C1 segment of cervical spinal cord (tissue), 14 donors: ENCODE measurements at regions not wholly inside any gene's neighbourhood (a gene's known extent, or its start where the extent isn't known, plus 50 kb on each side); places are given as distances from the start of the nearest gene placed in this dataset.

Source experiments
- DNase-seq, 14 donors: peaks; one replicate each; lab custom pipeline; 2025; lab: John Stamatoyannopoulos, UW

- no peak for DNase-seq
Measured at GRCh38 chr14:61192989-61193388, 88.1 kb downstream of the TMEM30B start.

GRCh38 chr14:61191733-61192132 is 89.4 kb downstream of the TMEM30B start:
- DNase-seq: no peak

DNA sequence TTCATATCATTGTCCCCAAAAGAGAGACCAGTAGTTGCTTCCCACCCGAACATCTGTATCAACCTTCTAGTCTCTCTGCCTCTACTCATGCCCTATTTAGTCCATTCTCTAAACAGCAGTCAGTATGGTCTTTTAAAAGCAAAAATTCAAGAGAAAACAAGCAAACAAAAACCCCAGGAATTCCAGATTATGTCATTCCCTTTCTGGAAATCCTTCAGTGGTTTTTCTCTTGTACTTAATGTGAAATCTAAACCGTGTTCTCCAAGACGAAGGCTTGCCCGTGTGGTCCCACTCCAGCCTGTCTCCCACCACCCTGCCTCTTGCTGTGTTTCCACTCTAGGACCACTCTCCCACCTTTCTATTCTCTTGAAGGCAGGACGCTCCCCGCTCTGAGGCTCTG is 90.8 kb downstream of the TMEM30B start:
- no peak for DNase-seq

DNA sequence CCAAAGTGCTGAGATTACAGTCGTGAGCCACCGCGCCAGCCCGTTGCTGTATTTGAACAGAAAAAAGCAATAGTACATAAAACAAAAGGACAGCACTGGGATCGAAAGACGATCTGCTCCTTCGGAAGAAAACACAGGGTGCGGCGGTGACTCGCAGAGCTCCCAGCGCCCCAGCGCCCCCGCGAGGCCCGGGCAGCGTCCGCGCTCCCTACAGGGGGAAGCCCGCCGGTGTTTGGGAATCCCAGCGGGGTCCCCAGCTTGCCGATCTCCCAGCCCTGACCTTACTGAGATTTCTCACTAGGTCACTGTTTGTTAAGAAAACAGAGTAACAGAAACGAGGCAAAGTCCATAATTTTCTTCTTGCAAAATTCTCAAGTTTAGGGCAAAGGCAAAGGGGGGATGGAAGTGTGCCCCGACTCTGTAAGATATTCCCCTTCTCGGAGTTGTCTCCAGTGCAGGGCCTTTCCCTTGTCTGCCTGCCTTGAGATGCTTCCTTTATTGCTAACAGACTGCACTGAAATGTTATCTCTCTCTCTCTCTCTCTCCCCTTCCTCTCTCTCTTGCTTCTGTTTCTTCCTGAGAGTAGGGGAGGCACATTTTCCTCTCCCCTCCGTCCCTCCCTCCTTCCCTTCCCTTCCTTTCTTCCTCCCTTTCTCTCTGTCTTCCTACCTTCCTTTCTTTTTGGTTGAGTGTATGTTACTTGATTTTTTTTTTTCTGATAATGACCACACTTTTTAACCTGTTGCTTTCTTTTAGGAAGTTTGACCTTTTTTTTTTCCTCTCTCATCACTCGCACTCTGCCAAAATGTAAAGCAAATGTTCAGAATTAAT is 91.9 kb downstream of the TMEM30B start:
- peak in 5 of 14 donors; percentile 1 to 26 (median 4) for DNase-seq

- no peak for DNase-seq
Measured at GRCh38 chr14:61188196-61188595, 92.9 kb downstream of the TMEM30B start.

DNA sequence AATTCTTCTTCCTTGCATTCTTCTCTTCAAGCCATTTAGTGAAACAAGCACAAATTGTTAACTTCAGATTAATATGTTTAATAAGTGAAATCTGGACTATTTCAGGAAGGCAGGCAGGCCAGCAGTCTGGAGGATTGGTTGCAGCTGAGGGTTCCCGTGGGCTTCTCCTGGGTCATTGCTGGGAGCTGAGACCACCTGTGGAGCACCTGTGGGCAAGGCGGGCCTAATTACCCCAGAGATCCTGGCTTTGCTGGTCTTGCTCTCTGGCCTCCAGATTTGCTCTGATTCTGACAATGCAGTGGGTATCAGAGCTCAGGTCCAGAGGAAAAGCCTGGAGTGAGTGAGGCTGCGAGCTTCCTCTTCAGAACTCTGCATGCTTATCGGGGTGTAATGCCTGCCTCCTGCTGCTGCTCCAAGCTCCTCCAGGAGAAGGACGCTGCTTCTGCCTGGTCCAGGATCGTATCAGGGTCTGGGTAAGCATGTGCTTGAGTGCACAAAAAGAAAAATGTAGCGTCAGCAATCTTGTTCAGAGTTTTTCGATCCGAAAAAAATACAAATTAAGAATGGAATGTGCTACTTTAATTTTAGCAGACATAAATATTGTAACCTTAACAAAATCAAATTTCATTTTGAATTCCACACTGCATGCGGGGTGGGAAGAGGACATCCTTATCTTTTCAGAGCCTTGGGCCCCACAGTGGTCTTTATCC is 93.8 kb downstream of the TMEM30B start:
- DNase-seq: no peak

DNA sequence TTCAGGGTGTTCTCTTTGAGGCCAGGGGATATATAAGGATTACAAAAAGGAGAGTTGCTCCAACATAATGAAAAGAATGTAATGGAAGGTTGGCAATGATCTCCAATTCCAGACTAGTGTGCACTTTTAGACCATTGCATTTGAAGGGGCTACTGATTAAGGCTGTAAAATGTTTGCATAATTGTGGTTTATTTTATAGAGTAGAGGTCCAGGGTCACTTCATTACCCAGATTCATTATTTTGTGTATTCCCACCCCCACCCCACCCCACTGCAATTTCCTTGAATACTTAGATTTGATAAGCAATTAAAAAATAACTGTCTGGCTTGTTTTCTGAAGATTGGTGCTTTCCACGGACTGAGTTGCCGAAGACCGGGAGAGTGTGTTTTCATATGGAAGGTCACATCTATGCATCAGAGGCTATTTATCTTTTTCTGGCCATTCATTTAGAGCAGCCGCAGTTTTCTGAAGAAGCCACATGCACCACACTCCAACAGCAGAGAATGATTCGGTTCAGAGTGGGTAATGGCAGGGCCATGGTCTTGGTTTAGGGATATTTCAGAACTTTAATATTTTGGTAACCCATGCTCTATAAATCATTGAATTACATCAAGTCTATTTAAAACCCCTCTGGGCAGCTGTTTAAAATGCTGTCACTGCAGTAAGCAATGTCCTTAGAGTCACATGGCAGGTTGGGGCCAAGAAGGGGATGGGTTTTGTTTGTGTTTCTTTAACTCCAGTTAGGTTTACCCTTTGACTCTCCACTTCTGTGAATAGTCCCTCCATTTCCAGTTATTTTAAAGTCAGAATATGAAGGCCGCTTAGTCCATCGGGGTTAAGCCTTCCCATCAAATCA is 94.6 kb downstream of the TMEM30B start:
- DNase-seq: no peak

DNA sequence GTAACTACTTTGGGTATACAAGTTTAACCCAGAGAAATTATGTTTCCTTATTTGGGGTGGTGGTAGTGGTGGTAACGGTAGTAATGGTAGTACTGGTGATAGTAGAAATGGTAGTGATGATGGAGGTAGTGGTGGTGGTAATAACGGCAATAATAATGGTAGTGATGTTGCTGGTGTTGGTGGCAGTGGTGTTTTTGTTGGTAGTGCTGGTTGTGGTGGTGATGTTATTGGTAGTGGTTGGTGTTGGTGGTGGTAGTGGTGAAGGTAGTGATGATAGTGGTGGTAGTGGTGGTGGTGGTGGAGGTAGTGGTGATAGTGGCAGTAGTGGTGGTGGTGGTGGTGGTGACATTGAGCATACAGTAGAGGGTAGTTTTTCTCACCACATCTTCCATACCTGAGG is 95.6 kb downstream of the TMEM30B start:
- no peak for DNase-seq

DNA sequence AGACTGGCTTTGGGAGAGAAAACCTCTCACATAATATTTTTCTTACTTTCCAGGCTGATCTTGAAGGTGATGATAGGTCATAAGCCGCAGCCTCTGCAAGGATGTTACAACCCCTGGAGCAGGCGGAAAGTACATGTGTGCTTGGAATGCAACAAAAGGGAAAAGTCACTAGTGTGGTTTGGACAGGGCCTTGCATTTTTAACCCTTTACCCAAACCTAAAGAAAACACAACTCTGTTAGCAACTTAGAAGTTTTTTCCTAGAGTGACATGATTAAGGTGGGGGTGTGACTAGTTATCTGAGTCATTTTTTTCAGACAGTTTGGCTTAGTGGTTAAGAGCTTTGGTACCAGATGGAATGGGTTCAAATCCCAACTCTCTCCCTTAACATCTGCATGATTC is 97.0 kb downstream of the TMEM30B start:
- DNase-seq: no peak

- no peak for DNase-seq
Measured at GRCh38 chr14:61183196-61183885, 97.8 kb downstream of the TMEM30B start.

DNA sequence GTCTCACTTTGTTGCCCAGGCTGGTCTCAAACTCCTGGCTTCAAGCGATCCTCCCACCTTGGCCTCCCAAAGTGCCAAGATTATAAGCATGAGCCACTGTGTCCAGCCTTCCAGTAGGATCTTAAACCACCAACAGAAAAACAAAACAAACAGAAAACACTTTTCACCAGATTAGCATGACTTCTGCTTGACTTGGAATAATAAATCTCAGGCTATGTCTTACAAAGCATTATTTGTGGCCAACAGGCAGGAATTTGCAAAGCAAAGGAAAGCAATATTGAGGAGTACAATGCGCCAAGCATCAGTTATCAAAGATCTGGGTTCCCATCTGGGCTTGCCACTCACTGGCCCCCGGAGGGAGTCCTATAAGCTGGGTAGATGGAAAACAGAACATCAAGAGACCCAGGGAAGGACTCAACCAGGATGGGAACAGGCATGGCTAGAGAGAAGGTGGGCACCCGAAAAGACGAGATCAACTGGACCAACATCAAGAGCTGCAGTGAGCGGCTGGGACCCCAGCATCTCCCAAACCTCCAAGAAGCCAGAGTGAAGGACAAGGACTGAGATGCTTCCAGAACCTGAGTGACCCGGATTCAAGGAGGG is 101.2 kb downstream of the TMEM30B start:
- no peak for DNase-seq

- DNase-seq: no peak
Measured at GRCh38 chr14:61179061-61179690, 102.0 kb downstream of the TMEM30B start.

DNA sequence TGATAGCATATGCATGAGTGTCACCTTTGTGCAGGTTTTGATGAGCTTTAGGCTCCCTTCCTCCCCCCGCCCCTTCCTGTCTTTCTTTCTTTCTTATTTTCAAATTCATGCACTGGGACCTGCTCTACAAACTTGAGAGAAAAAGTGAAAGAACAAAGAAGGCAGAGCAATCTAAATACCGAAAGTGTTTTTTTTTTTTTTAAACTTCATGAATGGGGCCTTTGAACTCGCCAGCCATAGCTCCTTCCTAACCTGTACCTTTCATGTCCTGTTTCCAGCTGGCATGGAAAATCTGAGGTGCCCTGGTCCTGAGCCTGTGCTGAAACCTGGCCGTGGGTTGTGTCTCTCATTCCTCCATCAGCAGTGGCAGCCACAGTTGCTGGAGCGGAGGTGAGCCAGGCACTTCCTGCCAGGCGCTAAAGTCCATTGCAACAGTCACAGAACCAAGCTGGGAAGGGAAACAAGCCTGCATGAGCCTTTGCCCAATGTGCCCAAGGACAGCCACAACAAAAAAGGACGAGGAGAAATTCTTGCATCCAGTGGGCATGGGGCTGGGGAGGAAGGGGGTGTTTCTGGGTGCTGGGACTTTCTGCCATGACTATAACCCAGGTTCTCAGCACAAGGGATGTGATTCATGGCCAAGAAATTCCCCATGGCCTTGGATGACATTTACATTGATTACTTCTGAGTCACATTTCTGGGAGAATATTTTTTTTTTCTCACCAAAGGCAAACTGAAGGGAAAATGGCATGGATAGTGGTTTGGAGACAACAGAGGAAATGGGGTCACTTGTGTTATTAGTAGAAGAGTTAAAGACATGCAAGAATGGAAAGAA is 102.7 kb downstream of the TMEM30B start:
- no peak for DNase-seq

GRCh38 chr14:61177279-61178225 is 103.6 kb downstream of the TMEM30B start:
- DNase-seq: no peak

- no peak for DNase-seq
Measured at GRCh38 chr14:61176686-61177085, 104.5 kb downstream of the TMEM30B start.

GRCh38 chr14:61174987-61175386 is 106.2 kb downstream of the TMEM30B start:
- DNase-seq: no peak

DNA sequence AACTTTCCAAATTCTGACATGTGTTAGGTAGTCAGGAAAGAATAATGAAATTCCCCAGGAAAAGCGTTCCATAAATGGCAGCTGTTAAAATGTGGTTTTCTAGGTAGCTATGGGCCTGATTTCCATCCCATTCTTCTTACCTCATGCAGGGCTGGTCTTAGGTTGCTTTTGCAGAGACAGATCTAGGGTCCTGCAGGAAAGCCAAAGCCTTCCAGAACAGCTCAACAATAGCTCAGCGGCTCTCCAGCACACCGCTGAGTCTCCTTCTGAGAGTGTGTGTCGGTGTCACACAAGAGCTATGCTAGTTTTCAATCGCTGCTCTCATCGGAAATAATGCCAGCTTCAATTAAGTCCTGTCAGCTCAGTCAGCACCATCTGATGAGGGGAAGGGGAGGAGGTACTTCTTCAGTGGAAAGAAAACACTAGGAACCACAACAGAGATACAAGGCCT is 106.7 kb downstream of the TMEM30B start:
- no peak for DNase-seq

DNA sequence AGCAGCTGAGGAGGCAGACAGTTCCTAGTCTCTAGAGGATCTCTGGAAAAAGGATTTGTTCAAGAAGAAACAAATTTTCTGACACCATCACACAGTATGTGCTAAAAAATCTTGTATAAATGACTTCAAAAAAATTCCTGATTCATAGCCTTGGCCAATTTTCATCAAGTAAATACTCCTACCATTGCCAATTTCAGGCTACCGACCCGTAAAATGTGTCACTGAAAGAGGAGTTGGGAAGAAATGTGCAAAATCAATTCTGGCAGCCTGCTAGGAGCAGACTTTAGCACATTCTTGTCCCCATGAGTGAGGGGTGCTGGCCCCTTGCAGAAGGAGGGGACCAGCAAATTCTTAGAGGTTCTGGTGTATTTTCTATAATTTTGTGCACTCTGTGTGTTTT is 109.4 kb downstream of the TMEM30B start:
- no peak for DNase-seq
